ENCODE measurements at regions not wholly inside any gene's neighbourhood (a gene's known extent, or its start where the extent isn't known, plus 50 kb on each side); places are given as distances from the start of the nearest gene placed in this dataset.

- Histone ChIP-seq H3K27me3 (replicated peaks; ENCODE audit: insufficient read depth) (no peaks in the 10 kb centered on the region), H3K36me3 (no peaks in the 10 kb centered on the region), H3K4me1 (replicated peaks) (no peaks in the 10 kb centered on the region), H3K27ac (no peak overlapping the region), H3K9me3 (no peaks in the 10 kb centered on the region), H3K4me3 (no peak overlapping the region)
- 93% methylated on average over 3 of the region's 3 CpGs for WGBS
- no peak for TF ChIP-seq POLR2A (IDR thresholded peaks at IDR 0.05)
- TF ChIP-seq, protein P1, sequence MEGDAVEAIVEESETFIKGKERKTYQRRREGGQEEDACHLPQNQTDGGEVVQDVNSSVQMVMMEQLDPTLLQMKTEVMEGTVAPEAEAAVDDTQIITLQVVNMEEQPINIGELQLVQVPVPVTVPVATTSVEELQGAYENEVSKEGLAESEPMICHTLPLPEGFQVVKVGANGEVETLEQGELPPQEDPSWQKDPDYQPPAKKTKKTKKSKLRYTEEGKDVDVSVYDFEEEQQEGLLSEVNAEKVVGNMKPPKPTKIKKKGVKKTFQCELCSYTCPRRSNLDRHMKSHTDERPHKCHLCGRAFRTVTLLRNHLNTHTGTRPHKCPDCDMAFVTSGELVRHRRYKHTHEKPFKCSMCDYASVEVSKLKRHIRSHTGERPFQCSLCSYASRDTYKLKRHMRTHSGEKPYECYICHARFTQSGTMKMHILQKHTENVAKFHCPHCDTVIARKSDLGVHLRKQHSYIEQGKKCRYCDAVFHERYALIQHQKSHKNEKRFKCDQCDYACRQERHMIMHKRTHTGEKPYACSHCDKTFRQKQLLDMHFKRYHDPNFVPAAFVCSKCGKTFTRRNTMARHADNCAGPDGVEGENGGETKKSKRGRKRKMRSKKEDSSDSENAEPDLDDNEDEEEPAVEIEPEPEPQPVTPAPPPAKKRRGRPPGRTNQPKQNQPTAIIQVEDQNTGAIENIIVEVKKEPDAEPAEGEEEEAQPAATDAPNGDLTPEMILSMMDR (IDR thresholded peaks at IDR 0.05), result no peak
- TF ChIP-seq POLR2AphosphoS5 (IDR thresholded peaks at IDR 0.05), result no peak
- DNase-seq (ENCODE audit: low spot score), result no peak
- intact Hi-C loops (cut with DNase I), result no loop called here
Observed at GRCh38 chr5:42337607-42338006, 85.6 kb upstream of the GHR start.

GRCh38 chr5:42338136-42338535 is 85.1 kb upstream of the GHR start:
- TF ChIP-seq, protein P1 (IDR thresholded peaks at IDR 0.05), result no peak
- no peak for TF ChIP-seq POLR2AphosphoS5 (IDR thresholded peaks at IDR 0.05)
- TF ChIP-seq POLR2A (IDR thresholded peaks at IDR 0.05), result no peak
- no peaks in the 10 kb centered on the region for H3K27me3 ChIP-seq (replicated peaks; ENCODE audit: insufficient read depth)
- 83% methylated on average over 1 of the region's 1 CpG for WGBS
- H3K27ac ChIP-seq, result no peak overlapping the region
- DNase-seq (ENCODE audit: low spot score), result no peak
- intact Hi-C loops (cut with DNase I), result no loop called here
- H3K9me3 ChIP-seq, result no peaks in the 10 kb centered on the region
- no peaks in the 10 kb centered on the region for H3K4me1 ChIP-seq (replicated peaks)
- no peak overlapping the region for H3K4me3 ChIP-seq
- H3K36me3 ChIP-seq, result no peaks in the 10 kb centered on the region

GRCh38 chr5:42349163-42349562 is 74.1 kb upstream of the GHR start:
- intact Hi-C loops (cut with DNase I), result no loop called here
- Histone ChIP-seq H3K9me3 (no peaks in the 10 kb centered on the region), H3K27ac (no peak overlapping the region), H3K4me3 (no peak overlapping the region), H3K4me1 (replicated peaks) (no peaks in the 10 kb centered on the region), H3K27me3 (replicated peaks; ENCODE audit: insufficient read depth) (no peaks in the 10 kb centered on the region), H3K36me3 (no peaks in the 10 kb centered on the region)
- WGBS, result 83% methylated on average over 1 of the region's 1 CpG
- no peak for DNase-seq (ENCODE audit: low spot score)
- TF ChIP-seq, protein P1 (IDR thresholded peaks at IDR 0.05), result no peak
- TF ChIP-seq POLR2AphosphoS5 (IDR thresholded peaks at IDR 0.05) (no peak), POLR2A (IDR thresholded peaks at IDR 0.05) (no peak)

DNA sequence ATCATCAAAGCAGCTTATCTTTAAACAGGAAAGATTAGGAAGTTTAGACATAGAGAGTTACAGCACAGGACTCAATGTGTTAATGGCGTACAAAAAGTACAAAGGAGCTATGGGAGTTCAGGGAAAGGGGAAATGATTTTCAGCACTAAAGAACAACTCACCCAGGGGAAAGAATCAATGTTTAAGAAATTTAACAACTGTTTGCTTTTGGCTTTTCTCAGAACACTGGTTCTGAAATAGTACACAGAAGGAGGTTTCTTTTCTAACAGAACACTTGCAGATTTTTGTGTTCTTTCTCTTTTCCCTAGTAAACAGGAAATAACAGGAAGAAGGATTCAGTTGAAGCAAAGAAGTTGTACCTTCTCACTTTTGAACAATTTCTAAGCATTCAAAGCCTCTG is 71.3 kb upstream of the GHR start:
- TF ChIP-seq POLR2A (IDR thresholded peaks at IDR 0.05) (no peak), POLR2AphosphoS5 (IDR thresholded peaks at IDR 0.05) (no peak)
- TF ChIP-seq, protein P1 (IDR thresholded peaks at IDR 0.05), result no peak
- 57% methylated on average over 1 of the region's 1 CpG for WGBS
- no peak for DNase-seq (ENCODE audit: low spot score)

GRCh38 chr5:42360056-42360455 is 63.2 kb upstream of the GHR start:
- intact Hi-C loops (cut with DNase I), result no loop called here
- 16% methylated on average over 2 of the region's 2 CpGs for WGBS
- no peak overlapping the region for H3K27ac ChIP-seq

More for the DNA sequence above, 71.3 kb upstream of the GHR start:
- Histone ChIP-seq H3K9me3 (no peaks in the 10 kb centered on the region), H3K27ac (no peak overlapping the region), H3K36me3 (no peaks in the 10 kb centered on the region), H3K4me3 (no peak overlapping the region), H3K4me1 (replicated peaks) (no peaks in the 10 kb centered on the region), H3K27me3 (replicated peaks; ENCODE audit: insufficient read depth) (no peaks in the 10 kb centered on the region)
- intact Hi-C loops (cut with DNase I), result no loop called here

More at GRCh38 chr5:42360056-42360455, 63.2 kb upstream of the GHR start:
- no peaks in the 10 kb centered on the region for H3K27me3 ChIP-seq (replicated peaks; ENCODE audit: insufficient read depth)
- no peaks in the 10 kb centered on the region for H3K9me3 ChIP-seq
- TF ChIP-seq POLR2AphosphoS5 (IDR thresholded peaks at IDR 0.05), result peak; percentile 43
- TF ChIP-seq POLR2A (IDR thresholded peaks at IDR 0.05), result no peak
- no peaks in the 10 kb centered on the region for H3K4me1 ChIP-seq (replicated peaks)
- no peaks in the 10 kb centered on the region for H3K36me3 ChIP-seq
- H3K4me3 ChIP-seq, result no peak overlapping the region
- DNase-seq (ENCODE audit: low spot score), result peak; percentile 6
